Effector memory CD8-positive, alpha-beta T cell (primary cell): ENCODE measurements at regions not wholly inside any gene's neighbourhood (a gene's known extent, or its start where the extent isn't known, plus 50 kb on each side); places are given as distances from the start of the nearest gene placed in this dataset.

ENCODE experiments used
- ATAC-seq: fragments of 150-1000 bp; cut with Tn5 transposase; replicated peaks from 2 replicates; pipeline ENCODE4 v1.10.0; 2021; ENCODE audit warnings: mild to moderate bottlenecking, moderate library complexity
- DNase-seq, 3 experiments: peaks; one replicate each; pipeline ENCODE4 v3.0.0; 2021
- H3K27ac Mint-ChIP-seq, 2 donors: one replicate each; pipeline ENCODE4 v1.8.0; 2022; ENCODE audit warnings: mild to moderate bottlenecking in 2 of 2, mixed read lengths in 2 of 2, moderate library complexity in 2 of 2
- H3K27me3 Mint-ChIP-seq, 2 donors: one replicate each; pipeline ENCODE4 v1.8.0; 2022; ENCODE audit warnings: mixed read lengths in 2 of 2
- H3K36me3 Mint-ChIP-seq: one replicate; pipeline ENCODE4 v1.8.0; 2022; ENCODE audit warnings: mild to moderate bottlenecking, moderate library complexity, mixed read lengths; ENCODE audit not compliant: insufficient read depth
- H3K4me1 Mint-ChIP-seq, 2 donors: one replicate each; pipeline ENCODE4 v1.8.0; 2022; ENCODE audit warnings: low read depth in 2 of 2, mixed read lengths in 2 of 2
- H3K4me3 Mint-ChIP-seq, 2 donors: one replicate each; pipeline ENCODE4 v1.8.0; 2022; ENCODE audit warnings: mild to moderate bottlenecking in 2 of 2, mixed read lengths in 2 of 2, moderate library complexity in 2 of 2
- H3K9me3 Mint-ChIP-seq, 2 donors: one replicate each; pipeline ENCODE4 v1.8.0; 2022; ENCODE audit warnings: mixed read lengths in 2 of 2

DNA sequence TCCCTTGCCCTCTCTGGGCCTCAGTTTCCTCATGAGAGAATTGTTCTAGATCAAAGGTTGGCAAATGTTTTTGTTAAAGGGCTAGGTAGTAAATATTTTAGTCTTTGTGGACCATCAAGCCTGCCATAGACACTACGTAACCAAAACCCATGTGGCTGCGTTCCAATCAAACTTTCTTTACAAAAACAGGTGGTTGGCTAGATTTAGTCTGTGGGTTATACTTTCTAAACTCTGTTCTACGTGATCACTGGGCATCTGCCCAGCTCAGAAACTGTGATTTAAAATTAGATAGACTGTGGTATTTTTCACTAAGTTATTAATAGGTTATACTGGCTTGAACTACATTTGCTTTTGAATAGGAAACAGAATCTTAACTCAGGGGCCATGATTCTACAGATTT lies 149.8 kb upstream of the DCC start:
- peaks cover 3 to 12% of the 10 kb centered on the region in 2 donors for H3K9me3 Mint-ChIP-seq
- H3K4me3 Mint-ChIP-seq = no peak overlapping the region
- no peaks in the 10 kb centered on the region for H3K27me3 Mint-ChIP-seq
- no peaks in the 10 kb centered on the region for H3K4me1 Mint-ChIP-seq
- no peak for DNase-seq
- no peak for ATAC-seq
- H3K27ac Mint-ChIP-seq = no peak overlapping the region
- H3K36me3 Mint-ChIP-seq = no peaks in the 10 kb centered on the region

DNA sequence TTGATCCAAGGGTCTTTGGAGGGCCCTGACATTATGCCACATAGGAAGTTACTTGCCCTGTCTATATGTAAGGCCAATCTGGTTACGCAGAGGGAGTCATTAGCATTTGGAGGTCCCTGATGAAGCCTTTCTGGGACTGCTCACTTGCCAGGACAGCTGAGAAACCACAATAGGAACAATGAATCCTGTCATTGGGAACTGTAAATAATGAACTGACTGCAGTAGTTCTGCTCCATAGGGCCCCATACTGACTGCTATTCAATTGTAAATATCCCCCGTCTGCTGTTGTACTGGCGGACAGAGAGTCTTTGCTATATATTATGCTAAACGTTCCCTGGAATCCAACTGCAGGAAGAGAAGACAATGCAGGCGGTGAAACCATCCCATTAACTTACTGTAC lies 149.4 kb upstream of the DCC start:
- no peaks in the 10 kb centered on the region for H3K36me3 Mint-ChIP-seq
- no peak overlapping the region for H3K27ac Mint-ChIP-seq
- no peak overlapping the region for H3K4me3 Mint-ChIP-seq
- no peaks in the 10 kb centered on the region for H3K27me3 Mint-ChIP-seq
- no peak for ATAC-seq
- no peaks in the 10 kb centered on the region for H3K4me1 Mint-ChIP-seq
- DNase-seq = no peak
- H3K9me3 Mint-ChIP-seq = peaks cover 3 to 12% of the 10 kb centered on the region in 2 donors

DNA sequence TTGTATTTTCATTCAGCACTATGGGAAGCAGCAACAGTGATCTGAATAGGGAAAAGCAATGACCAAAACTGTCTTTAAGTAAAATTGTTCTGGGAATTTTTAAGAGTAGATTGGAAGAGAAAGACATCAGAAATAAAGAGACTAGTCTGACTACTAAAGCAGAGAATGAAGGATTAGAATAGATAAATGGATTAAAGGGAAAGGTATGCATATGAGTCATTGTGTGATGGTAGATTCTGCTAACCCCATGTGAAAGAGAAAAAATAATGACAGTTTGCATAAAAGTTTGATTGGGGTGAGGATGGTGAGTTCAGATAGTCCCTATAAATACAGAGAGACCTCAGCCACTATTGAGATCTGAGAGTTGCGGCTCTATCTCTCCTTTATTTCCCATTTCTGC lies 139.6 kb upstream of the DCC start:
- H3K27ac Mint-ChIP-seq = no peak overlapping the region

DNA sequence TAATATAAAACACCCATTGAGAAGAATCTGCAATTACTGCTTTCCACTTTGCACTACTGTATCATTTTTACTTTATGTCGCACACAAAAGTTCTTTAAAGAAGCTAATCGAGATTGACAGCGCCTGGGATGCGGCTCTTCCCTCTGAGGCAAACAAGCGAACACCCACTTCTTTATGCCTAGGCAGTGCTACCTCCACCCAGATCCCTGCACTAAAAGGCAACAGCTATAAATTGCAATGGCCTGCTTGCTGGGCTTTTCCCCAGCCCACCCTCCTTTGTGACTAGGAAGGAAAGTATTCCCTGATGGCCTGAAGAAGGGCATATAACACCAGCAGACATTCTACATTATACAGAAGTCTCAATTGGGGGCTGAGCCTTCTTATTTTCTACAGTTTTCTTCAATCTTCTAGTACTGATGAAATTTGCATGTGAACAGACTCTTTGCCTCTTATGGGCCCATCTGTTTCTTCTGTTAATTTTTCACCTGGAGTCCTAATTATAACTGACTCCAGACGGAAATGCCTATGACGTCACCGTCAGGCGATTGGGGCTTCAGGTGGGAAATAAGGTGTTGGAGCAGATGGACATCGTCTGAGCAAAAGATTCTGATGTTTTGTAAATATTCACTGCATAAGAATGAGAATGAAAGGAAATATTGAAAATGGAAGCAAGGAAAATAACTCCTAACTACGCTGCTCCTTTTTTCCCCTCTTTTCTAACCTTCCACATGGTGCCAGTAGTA lies 138.9 kb upstream of the DCC start:
- Mint-ChIP-seq H3K9me3 (peaks cover 5 to 17% of the 10 kb centered on the region in 2 donors), H3K4me3 (no peak overlapping the region), H3K36me3 (no peaks in the 10 kb centered on the region), H3K27me3 (no peaks in the 10 kb centered on the region), H3K4me1 (no peaks in the 10 kb centered on the region), H3K27ac (no peak overlapping the region)
- DNase-seq = no peak
- no peak for ATAC-seq

More for the DNA sequence above, 139.6 kb upstream of the DCC start:
- DNase-seq (no peak), ATAC-seq (no peak)
- H3K4me1 Mint-ChIP-seq = no peaks in the 10 kb centered on the region
- H3K4me3 Mint-ChIP-seq = no peak overlapping the region
- no peaks in the 10 kb centered on the region for H3K36me3 Mint-ChIP-seq
- no peaks in the 10 kb centered on the region for H3K27me3 Mint-ChIP-seq
- H3K9me3 Mint-ChIP-seq = peaks cover 5 to 17% of the 10 kb centered on the region in 2 donors

DNA sequence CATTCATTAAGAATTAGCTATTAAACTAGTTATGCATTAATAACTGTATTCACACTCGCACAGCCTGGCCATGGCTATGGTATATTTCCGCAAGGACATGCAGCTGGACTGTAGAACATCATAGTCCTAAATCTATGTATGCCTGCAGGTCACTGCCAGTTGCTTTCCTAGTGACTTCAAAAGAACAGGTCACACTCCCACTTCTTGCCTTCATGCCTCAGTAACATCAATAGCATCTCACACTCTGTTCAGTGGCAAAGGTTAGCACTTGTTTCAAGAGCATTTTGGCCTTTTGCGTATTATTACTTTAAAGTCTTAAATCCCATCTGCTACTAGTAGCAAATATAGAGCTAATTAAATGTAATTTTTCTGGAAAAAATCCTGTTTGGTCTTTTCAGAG lies 131.4 kb upstream of the DCC start:
- Mint-ChIP-seq H3K27me3 (no peaks in the 10 kb centered on the region), H3K9me3 (no peaks in the 10 kb centered on the region), H3K27ac (no peak overlapping the region), H3K4me1 (no peaks in the 10 kb centered on the region), H3K4me3 (no peak overlapping the region), H3K36me3 (no peaks in the 10 kb centered on the region)
- ATAC-seq (no peak), DNase-seq (no peak)

DNA sequence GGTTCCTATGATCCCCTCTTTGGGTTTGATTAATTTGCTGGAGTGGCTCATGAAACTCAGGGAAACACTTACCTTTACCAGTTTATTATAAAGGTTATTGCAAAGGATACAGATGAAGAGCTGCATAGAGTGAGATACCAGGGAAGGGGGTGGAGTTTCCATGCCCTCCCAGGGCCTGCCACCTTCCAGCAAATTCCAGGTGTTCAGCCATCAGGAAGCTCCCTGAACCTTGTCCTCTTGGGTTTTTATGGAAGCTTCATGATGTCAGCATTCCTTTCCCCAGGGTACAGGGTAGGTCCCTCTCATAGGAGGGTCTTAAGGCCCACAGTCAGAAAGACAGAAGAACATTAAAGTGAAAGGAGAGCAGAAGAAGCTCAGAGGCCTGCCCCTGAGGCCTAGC lies 123.9 kb upstream of the DCC start:
- Mint-ChIP-seq H3K27ac (no peak overlapping the region), H3K4me1 (no peaks in the 10 kb centered on the region), H3K9me3 (peaks cover 2 to 4% of the 10 kb centered on the region in 2 donors), H3K27me3 (no peaks in the 10 kb centered on the region), H3K4me3 (no peak overlapping the region), H3K36me3 (no peaks in the 10 kb centered on the region)
- DNase-seq (no peak), ATAC-seq (no peak)

- Mint-ChIP-seq H3K36me3 (no peaks in the 10 kb centered on the region), H3K4me1 (no peaks in the 10 kb centered on the region), H3K9me3 (peaks cover 2 to 4% of the 10 kb centered on the region in 2 donors), H3K4me3 (no peak overlapping the region), H3K27ac (no peak overlapping the region), H3K27me3 (no peaks in the 10 kb centered on the region)
- ATAC-seq (no peak), DNase-seq (no peak)
Measured at GRCh38 chr18:52216666-52217065, 123.3 kb upstream of the DCC start.

DNA sequence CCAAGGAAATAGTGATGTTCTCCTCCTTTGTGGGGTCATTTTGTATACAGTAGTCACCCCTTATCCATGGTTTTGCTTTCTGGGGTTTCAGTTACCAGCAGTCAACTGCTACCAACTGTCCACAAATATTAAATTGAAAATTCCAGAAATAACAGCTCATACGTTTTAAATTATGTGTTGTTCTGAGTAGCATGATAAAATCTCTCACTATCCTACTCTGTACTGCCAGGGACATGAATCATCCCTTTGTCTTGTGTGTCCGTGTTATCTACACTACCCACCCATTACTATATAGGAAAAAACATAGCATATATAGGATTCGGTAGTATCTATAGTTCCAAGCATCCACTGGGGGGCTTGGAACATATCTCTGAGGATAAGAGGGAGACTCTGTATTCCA lies 120.9 kb upstream of the DCC start:
- Mint-ChIP-seq H3K4me1 (no peaks in the 10 kb centered on the region), H3K4me3 (no peak overlapping the region), H3K36me3 (no peaks in the 10 kb centered on the region), H3K27ac (no peak overlapping the region), H3K27me3 (no peaks in the 10 kb centered on the region), H3K9me3 (peaks cover 4 to 5% of the 10 kb centered on the region in 2 donors)
- no peak for ATAC-seq
- DNase-seq = no peak

DNA sequence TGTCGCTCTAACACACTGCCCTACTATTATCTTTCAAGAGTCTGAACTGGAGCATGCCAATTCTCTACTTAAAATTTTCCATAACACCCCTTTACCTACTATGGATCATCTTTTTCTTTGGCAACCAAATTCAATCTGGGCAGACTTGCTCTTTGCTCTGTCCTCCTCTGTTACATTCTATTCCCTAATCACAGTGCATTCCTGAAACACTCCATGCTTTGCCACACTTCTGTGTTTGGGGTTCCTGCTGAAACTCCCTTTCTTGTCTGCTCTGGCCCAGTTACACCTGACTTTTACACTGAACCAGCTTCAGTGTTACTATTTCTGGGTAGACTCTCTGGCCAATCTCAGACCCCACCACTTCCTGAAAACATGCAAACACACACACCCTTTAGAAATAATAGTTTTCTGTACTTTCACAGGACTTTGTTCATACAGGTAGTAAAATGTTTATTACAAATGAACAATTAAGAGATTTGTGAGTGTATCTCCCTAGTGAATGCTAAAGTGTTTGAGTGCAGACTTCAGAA lies 119.9 kb upstream of the DCC start:
- H3K27me3 Mint-ChIP-seq = no peaks in the 10 kb centered on the region
- H3K9me3 Mint-ChIP-seq = peaks cover 4 to 5% of the 10 kb centered on the region in 2 donors
- no peaks in the 10 kb centered on the region for H3K36me3 Mint-ChIP-seq
- H3K4me3 Mint-ChIP-seq = no peak overlapping the region
- H3K4me1 Mint-ChIP-seq = no peaks in the 10 kb centered on the region
- ATAC-seq (no peak), DNase-seq (no peak)
- H3K27ac Mint-ChIP-seq = no peak overlapping the region

GRCh38 chr18:52222211-52222610 lies 117.8 kb upstream of the DCC start:
- Mint-ChIP-seq H3K4me3 (no peak overlapping the region), H3K9me3 (peaks cover 4 to 5% of the 10 kb centered on the region in 2 donors), H3K36me3 (no peaks in the 10 kb centered on the region), H3K27me3 (no peaks in the 10 kb centered on the region), H3K4me1 (no peaks in the 10 kb centered on the region), H3K27ac (no peak overlapping the region)
- DNase-seq (no peak), ATAC-seq (no peak)

- H3K36me3 Mint-ChIP-seq = no peaks in the 10 kb centered on the region
- H3K4me3 Mint-ChIP-seq = no peak overlapping the region
- ATAC-seq (no peak), DNase-seq (no peak)
- H3K27ac Mint-ChIP-seq = no peak overlapping the region
- H3K4me1 Mint-ChIP-seq = no peaks in the 10 kb centered on the region
- no peaks in the 10 kb centered on the region for H3K27me3 Mint-ChIP-seq
- peaks cover 0 to 5% of the 10 kb centered on the region in 2 donors for H3K9me3 Mint-ChIP-seq
Measured at GRCh38 chr18:52227536-52227935, 112.5 kb upstream of the DCC start.

DNA sequence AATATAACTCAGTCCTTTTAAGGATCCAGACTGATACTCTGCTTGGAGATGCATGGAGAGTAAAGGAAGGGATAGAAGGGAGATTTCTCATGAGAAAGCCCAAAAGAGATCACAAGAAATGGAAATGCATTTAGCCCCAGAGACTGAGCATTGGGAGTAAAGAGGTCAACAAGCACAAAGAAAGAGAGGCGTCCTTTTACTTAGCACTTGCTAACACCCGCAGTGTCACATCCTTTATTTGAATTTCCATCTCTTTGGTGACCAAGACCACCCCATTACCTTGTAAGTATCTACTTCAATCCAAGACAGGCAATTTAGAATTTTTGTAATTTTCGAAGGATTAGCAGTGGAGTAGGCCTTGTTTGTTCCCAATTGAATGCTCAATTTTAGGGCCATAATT lies 111.8 kb upstream of the DCC start:
- Mint-ChIP-seq H3K36me3 (no peaks in the 10 kb centered on the region), H3K9me3 (peaks cover 0 to 7% of the 10 kb centered on the region in 2 donors), H3K4me3 (no peak overlapping the region), H3K27me3 (no peaks in the 10 kb centered on the region), H3K4me1 (no peaks in the 10 kb centered on the region), H3K27ac (no peak overlapping the region)
- DNase-seq (no peak), ATAC-seq (no peak)

DNA sequence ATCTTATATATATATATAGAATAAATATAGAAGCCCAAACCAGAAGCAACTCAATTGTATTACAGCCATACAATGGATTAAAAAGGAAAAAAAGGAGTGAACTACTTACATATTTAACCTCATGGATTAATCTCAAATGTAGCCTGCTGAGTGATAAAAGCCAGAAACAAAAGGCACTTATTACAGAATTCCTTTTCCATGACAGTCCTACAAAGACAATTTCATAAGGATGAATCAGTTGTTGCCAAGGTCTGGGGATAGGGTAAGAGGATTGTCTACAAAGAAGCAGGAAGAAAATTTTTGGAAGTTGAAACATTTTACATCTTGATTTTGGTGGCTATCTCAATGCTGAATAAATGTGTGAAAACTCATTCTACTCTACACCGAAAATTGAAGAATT lies 103.9 kb upstream of the DCC start:
- H3K4me1 Mint-ChIP-seq = no peaks in the 10 kb centered on the region
- H3K9me3 Mint-ChIP-seq = peaks cover 5 to 8% of the 10 kb centered on the region in 2 donors
- H3K4me3 Mint-ChIP-seq = no peak overlapping the region
- no peak for ATAC-seq
- no peaks in the 10 kb centered on the region for H3K36me3 Mint-ChIP-seq
- no peaks in the 10 kb centered on the region for H3K27me3 Mint-ChIP-seq
- H3K27ac Mint-ChIP-seq = no peak overlapping the region
- DNase-seq = no peak

DNA sequence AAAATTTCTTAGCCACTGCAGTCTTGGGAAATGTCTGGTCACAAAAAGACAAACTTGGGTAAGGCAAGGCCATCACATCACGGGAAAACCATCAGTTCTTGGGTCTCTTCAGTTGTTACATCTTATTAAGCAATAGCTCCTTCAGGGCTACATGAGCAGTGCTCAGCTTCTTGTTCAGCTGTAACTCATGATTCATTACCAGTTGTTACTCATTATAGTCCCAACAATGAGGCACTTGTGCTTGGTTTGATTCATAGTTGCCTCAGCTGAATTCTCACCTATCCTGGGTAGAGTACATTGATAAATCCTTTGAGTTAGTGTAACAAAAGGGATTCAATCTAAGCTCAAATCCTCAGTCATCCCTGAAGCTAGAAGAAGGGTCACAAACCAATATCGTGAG lies 102.4 kb upstream of the DCC start:
- DNase-seq = no peak
- Mint-ChIP-seq H3K4me3 (no peak overlapping the region), H3K36me3 (no peaks in the 10 kb centered on the region), H3K27ac (no peak overlapping the region), H3K27me3 (no peaks in the 10 kb centered on the region), H3K9me3 (peaks cover 7 to 8% of the 10 kb centered on the region in 2 donors), H3K4me1 (no peaks in the 10 kb centered on the region)
- ATAC-seq = no peak
